Fibroblast of the aortic adventitia (primary cell): ENCODE measurements at regions not wholly inside any gene's neighbourhood (a gene's known extent, or its start where the extent isn't known, plus 50 kb on each side); places are given as distances from the start of the nearest gene placed in this dataset.

Experiments
- DNase-seq: peaks from one replicate; pipeline ENCODE4 v3.0.0-alpha.2; 2010; ENCODE audit warnings: low read depth
- H3K4me3 ChIP-seq: 2 replicates; pipeline ENCODE4 v1.5.1; 2011; ENCODE audit warnings: low read depth, mild to moderate bottlenecking, control low read depth, low read length, moderate library complexity
- TF ChIP-seq, protein P1 (sequence below): IDR thresholded peaks from 2 replicates; pipeline ENCODE4 v1.5.1; 2011; ENCODE audit warnings: mild to moderate bottlenecking, low read length, control low read depth, inconsistent platforms; ENCODE audit not compliant: insufficient read depth

DNA sequence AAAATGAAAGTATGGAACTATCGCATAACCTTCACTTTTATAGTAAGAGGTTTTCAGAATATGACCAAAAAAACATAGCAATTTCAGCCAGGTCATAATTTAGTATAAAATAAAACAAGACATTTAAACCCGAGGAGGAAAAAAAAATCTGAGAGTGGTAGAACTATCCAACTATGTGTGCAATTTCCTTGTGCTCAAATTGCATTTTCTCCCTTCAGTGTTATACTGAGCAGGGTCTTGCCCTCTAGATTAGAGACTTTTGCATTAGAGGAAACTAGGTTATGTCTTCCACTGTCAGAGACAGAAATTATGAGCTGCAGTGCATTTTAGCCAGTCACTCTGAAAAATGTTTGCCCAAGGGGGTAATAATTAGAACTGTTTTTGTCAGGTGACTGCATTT, 330.6 kb downstream of the NR2F1-AS1 start:
- TF ChIP-seq, protein P1, sequence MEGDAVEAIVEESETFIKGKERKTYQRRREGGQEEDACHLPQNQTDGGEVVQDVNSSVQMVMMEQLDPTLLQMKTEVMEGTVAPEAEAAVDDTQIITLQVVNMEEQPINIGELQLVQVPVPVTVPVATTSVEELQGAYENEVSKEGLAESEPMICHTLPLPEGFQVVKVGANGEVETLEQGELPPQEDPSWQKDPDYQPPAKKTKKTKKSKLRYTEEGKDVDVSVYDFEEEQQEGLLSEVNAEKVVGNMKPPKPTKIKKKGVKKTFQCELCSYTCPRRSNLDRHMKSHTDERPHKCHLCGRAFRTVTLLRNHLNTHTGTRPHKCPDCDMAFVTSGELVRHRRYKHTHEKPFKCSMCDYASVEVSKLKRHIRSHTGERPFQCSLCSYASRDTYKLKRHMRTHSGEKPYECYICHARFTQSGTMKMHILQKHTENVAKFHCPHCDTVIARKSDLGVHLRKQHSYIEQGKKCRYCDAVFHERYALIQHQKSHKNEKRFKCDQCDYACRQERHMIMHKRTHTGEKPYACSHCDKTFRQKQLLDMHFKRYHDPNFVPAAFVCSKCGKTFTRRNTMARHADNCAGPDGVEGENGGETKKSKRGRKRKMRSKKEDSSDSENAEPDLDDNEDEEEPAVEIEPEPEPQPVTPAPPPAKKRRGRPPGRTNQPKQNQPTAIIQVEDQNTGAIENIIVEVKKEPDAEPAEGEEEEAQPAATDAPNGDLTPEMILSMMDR, result no peak
- peak; percentile 26 for DNase-seq
- H3K4me3 ChIP-seq, result no peak overlapping the region

DNA sequence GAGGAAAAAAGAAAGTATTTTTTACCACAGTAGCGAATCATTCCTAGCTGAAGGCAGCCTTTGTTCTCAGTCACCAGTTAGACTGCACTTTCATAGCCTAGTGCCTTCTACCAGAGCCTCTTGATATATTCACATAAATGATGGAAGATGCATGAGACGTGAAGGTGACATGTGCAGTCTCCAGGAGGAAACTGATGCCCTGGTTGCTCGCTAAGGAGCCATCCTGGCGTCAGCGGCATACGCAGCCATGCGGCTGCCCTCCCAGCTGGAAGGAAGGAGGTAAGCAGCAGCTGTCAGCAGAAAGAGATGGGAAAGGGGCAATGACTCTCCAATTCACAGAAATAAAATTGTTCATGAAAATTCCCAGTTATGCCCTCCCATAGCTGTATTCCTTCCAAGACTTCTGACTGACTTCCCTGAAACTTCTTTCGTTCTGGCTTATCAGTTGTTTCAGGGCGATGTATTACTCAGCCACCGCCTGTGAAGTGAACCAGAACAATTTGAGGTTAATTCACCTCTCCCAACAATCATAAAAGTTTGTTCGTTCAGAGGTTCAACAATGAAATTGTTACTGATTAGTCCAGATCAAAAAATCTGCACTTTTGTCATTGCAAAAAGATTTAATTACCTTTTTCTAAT, 331.2 kb downstream of the NR2F1-AS1 start:
- peak; percentile 71 for DNase-seq
- H3K4me3 ChIP-seq, result peak overlapping the region; percentile 53
- TF ChIP-seq, protein P1, result no peak

DNA sequence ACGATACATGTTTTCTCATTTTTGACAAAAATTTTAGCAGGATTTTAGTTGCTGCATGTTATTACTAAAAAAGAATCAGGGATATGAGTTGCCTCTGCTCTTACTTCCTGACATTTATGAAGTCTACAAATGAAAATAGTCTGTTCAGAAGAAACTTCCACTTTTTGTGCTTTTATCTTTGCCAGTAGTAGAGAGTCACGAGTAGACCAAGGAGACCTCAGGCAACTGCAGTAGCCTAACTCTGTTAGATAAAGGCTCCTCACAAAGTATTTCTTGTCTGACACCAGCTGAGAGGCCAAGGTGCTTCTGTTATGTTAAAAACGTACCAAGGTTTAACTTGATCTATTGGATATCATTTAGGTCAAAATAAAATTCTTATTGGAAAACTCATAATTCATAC, 333.9 kb downstream of the NR2F1-AS1 start:
- no peak for DNase-seq
- TF ChIP-seq, protein P1, result no peak
- H3K4me3 ChIP-seq, result no peak overlapping the region

DNA sequence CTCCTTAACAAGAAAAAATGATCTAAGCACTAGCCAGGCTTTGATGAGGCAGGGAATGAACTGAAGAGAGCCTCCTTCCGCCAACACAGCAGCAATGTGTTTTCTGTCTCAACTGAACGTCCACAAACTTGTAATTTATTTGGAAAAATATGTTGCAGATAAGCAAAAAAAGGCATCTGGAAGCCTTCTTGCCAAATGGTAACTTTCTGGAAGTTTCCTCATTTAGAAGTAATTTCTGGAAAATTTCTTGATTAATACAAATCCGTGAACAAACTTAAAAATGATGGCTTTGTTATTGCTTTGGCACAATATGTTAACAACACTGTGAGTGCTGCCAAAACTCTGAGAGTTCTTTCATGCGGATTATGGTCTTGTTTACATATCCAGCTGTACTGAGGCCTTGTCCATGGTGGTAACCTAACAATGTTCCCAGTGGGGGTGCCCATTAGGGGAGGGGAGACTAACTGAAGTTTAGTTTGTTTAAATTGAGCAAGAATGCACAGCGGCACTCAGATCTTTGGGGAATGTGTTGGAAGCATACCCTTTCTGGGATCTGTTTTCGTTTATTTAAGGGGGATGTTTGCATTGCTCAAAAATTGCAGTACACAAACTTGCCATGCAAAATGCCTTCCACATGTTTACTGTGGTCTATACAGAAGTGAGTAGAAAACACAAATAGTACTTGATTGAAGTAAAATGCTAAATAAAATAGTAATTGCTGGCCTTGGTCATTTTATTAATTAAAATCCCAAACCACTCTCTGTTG, 334.7 kb downstream of the NR2F1-AS1 start:
- TF ChIP-seq, protein P1, result no peak
- DNase-seq, result peak; percentile 57

DNA sequence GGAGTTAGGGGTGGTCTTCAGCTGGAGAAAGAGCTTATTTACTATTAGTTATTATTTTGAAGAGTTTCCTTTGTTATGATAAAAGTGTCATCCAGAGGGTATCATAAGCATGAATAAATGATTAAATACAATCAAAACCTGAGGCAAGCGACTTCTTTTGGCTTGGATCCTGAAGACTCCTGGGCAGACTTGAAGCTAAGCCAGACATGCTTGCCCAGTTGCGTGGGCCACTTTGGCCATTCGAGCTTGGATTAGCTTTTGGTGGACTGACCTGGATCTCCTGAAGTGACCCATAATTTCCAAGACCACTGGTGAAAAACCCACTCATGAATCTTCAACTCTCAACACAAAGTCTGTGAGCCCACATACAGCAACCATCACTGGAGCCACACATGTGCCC, 335.8 kb downstream of the NR2F1-AS1 start:
- DNase-seq, result no peak
- no peak overlapping the region for H3K4me3 ChIP-seq
- TF ChIP-seq, protein P1, result no peak

More for the DNA sequence above, 334.7 kb downstream of the NR2F1-AS1 start:
- no peak overlapping the region for H3K4me3 ChIP-seq

DNA sequence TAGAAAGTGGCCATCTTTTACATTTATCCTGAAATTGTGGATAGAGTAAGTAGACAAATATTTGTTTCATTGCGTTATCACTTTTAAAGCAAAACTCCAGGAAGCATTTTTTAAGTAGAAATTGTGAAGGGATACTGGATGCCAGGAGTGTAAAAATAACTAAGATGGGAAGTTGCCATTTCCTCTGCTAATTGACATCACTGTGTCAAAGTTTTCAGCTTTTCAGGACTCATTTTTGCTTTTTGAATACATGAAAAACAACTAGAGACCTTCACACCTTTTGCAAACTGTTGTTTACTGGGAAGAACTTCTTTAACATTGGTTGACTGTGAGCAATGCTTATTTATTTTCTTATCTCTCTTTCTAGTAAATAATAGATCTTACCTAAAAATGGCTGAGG, 337.5 kb downstream of the NR2F1-AS1 start:
- TF ChIP-seq, protein P1, result no peak
- no peak for DNase-seq
- H3K4me3 ChIP-seq, result no peak overlapping the region
